ENCODE measurements at regions not wholly inside any gene's neighbourhood (a gene's known extent, or its start where the extent isn't known, plus 50 kb on each side); places are given as distances from the start of the nearest gene placed in this dataset.

DNA sequence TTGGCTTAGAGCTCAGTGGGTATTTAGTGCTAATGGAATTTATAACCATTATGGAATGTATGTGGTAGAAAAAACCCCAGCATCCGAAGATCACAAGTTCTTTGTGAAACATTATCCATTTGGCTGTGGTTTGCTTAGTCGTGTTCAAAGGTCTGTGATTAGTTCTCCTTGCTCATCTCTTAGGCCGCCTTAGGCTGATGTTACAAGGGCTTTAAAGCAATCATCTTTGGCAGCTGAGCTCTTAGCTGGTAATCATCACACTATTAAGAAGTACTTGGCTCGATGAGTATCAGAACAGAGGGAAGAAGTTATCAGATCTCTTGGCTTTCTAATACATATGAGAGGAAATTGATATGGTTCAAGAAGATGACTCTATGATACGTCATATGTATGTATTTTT lies 124.1 kb upstream of the E2F7 start:
- no peak for DNase-seq

DNA sequence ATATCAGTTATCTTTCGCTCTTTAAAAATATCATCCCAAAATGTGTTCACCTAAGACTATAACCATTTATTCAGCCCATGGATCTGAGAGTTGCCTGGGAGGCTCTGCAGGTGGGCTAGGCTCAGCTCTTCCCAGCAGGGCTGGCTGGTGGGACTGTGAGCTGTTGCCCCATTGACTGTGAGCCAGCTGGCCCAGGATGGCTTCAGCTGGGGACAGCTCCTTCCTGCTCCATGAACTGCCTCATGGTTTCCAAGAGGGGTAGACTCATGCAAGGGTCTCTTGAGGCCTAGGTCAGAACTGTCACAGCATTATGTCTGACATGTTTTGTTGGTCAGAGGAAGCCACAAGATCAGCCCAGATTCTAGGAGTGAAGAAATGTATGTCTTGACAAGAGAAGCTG lies 114.1 kb upstream of the E2F7 start:
- no peak for DNase-seq

GRCh38 chr12:77167801-77168200 lies 102.4 kb upstream of the E2F7 start:
- no peak for DNase-seq

- DNase-seq, result no peak
Observed at GRCh38 chr12:77166696-77167095, 101.3 kb upstream of the E2F7 start.

- DNase-seq, result no peak
Observed at GRCh38 chr12:77163074-77164038, 98.0 kb upstream of the E2F7 start.

DNA sequence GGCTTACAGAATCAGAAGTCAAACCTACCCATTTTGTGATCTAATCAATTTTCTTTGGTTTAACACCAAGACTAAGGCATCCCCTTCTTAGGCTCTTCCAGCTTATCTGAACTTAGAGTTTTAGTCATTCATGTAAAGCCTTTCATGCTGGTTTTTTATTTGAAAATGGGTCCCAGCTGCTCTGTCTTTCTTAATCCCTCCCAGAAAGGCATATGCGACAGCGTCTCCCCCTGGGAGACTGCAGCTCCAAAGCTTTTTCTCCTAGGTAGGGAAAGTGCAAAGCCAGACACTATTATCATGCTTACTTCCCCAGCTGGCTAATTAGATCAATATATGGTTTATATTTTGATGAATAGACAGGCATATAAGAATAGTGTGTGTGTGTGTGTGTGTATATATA lies 96.6 kb upstream of the E2F7 start:
- no peak for DNase-seq

GRCh38 chr12:77160931-77161330 lies 95.6 kb upstream of the E2F7 start:
- DNase-seq, result no peak

GRCh38 chr12:77153706-77154105 lies 88.3 kb upstream of the E2F7 start:
- DNase-seq, result no peak

DNA sequence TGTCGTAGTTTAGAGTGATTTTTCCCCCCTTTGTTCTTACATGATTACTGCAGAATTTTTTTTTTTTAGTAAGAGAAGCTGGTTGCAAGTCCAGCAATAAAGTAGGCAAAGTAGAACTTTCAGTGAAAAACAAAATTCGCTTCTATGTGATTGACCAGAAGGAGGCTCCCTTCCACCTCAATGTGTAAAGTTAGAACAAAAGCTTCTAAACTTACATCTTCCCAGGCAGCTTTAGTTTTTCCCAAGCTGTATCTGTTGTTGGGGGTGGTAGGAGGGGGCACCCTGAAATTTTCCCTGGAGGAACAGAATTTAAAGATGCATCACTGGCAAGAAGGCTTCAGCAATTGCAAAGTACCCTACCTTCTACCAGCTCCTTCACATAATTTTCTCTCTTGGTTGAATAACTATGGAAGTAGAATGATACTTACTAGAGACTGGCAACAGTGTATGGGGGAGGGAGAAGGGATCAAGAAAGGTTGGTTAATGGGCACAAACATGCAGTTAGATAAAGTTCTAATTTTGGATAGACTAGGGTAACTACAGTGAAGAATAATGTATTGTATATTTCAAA lies 87.3 kb upstream of the E2F7 start:
- DNase-seq, result no peak

GRCh38 chr12:77151030-77151429 lies 85.7 kb upstream of the E2F7 start:
- DNase-seq, result no peak

GRCh38 chr12:77133566-77133965 lies 68.2 kb upstream of the E2F7 start:
- DNase-seq, result no peak

DNA sequence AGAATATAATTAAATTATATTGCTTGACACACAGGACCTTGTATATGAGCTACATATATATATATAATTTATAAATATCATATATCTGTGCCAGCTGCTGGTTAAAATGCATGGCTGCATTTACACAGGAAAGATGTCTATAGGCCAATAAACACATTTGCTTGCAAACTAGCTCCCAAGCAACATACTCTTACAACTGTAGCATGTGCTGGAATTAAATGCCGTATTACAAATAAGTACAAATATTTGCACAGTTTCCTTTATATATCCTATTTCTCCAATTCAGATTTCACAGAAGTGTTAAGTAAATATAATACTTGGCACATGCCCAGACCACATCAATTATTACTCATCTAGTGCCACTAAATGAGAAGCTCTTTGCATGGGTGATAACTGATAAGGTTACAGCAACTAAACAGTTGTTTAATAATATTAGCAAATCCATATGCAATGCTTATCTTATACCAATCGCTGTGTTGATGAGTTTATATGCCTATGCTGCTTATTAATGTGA lies 66.7 kb upstream of the E2F7 start:
- DNase-seq, result peak; percentile 71

GRCh38 chr12:77130193-77130592 lies 64.8 kb upstream of the E2F7 start:
- DNase-seq, result no peak

- no peak for DNase-seq
Observed at GRCh38 chr12:77124767-77125166, 59.4 kb upstream of the E2F7 start.

GRCh38 chr12:77122661-77123060 lies 57.3 kb upstream of the E2F7 start:
- no peak for DNase-seq

DNA sequence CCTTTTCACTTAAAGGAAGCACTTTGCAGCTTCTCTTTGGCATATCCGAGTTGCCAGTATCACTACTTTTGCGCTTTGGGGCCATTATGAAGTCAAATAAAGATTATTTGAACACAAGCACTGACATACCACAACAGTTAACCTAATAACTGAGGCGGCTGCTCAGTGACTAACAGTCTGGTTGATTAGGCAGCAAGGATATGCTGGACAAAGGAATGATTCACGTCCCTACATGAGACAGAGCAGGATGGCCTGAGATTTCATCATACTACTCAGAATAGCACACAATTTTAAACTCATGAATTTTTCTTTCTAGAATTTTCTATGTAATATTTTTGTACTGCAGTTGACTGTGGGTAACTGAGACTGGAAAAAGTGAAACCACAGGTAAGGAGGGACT lies 56.9 kb upstream of the E2F7 start:
- DNase-seq, result no peak

GRCh38 chr12:77120156-77121085 lies 55.1 kb upstream of the E2F7 start:
- no peak for DNase-seq

DNA sequence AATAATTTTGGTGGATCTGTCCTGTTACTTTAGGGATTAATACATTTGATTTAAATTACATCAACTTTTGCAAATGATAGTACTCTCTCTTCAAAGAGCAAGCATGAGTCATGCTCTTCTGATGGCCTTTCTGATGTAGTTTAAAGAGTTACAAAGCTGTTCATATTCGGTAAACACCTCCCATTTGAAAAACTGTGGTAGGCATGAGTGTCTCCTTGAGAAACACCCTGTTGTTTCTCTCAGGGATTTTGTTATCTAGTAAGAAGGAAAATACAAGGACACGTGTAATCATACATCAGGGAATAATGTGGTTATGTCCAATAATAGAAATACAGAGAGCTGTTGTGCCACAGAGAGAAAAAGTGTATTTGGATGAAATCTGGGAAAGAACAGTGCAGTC lies 53.3 kb upstream of the E2F7 start:
- DNase-seq, result no peak

GRCh38 chr12:77116277-77116676 lies 50.9 kb upstream of the E2F7 start:
- no peak for DNase-seq

DNA sequence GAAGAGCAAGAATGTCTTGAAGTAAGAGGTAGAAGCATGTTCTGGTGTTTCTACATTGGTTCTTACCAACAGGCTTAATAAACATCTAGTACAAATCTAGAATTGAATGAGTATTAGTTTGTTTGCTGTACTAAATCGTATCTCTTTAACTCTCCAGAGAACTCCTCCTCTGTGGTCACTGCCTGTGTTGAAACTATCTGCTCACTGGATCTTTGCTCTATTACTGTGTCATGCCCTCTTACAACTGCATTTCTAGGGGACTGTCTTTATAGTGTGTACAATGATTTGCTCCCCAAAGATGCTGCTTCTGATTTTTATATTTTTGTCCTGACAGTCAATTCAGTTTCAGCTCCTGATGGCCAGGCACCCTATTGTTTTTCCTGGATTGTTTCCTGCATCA lies 50.1 kb upstream of the E2F7 start:
- no peak for DNase-seq
